Esophagus muscularis mucosa (tissue), 4 donors: ENCODE measurements at regions not wholly inside any gene's neighbourhood (a gene's known extent, or its start where the extent isn't known, plus 50 kb on each side); places are given as distances from the start of the nearest gene placed in this dataset.

Experiments
- CTCF ChIP-seq, 3 experiments: fragments of 200-600 bp in 2 of 3; fragments of 450-650 bp in 1 of 3; sonication (generic) in 2 of 3; IDR thresholded peaks; one replicate each; pipeline ENCODE4 v1.5.1; 2017 to 2019; ENCODE audit warnings: antibody characterized with exemption in 3 of 3, mild to moderate bottlenecking in 2 of 3, moderate library complexity in 1 of 3
- EP300 ChIP-seq: sonication (generic); formaldehyde crosslinking; IDR thresholded peaks from one replicate; pipeline ENCODE4 v1.6.1; 2017; ENCODE audit warnings: antibody characterized with exemption
- POLR2A ChIP-seq: fragments of 450-650 bp; IDR thresholded peaks from one replicate; pipeline ENCODE4 v1.6.1; 2017; ENCODE audit warnings: antibody characterized with exemption, moderate library complexity, mild to moderate bottlenecking, low read depth

DNA sequence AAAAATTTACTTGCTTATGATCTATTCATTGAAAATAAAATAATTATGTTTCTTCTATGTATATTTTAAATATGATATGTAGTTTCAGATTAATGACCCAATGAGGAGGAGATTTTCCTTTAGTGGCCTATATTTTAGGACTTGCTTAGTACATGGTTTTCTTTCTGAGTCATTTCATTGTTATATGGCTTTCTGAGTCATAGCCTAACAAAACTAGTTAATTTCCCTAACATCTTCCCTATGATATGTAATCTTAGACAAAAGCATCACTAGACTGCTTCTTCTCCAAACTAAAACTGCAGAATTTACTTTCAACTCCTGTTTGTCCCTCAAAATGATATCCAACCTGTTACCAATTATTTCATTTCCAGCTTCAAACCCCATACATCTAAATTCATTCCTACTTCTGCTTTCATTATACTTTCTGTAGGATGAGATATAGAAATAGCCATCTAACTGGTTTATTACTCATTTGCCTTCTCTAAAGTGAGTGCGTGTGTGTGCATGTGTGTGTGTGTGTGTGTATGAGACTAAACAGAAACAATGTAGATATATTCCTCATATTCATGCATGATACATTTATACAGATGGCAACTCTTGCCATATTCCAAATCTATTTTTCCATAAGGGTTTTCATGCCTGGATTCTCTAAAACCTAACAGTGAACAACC is 915.0 kb upstream of the GBE1 start:
- TF ChIP-seq EP300 (no peak), CTCF (IDR thresholded peaks at IDR 0.05) (no peak), POLR2A (no peak)
